Keratinocyte (primary cell): ENCODE measurements at regions not wholly inside any gene's neighbourhood (a gene's known extent, or its start where the extent isn't known, plus 50 kb on each side); places are given as distances from the start of the nearest gene placed in this dataset.

Source experiments
- DNase-seq: peaks from one replicate; pipeline ENCODE4 v3.0.0-alpha.2; 2011; ENCODE audit warnings: low read depth, missing footprints, low spot score
- FAIRE-seq: peaks from 2 replicates; lab custom pipeline; 2011; peaks lifted over from hg19 to GRCh38; lab: Jason Lieb, UNC
- H2AFZ ChIP-seq: 2 replicates; pipeline ENCODE4 v1.6.0; 2012; ENCODE audit warnings: low read length, control low read depth, inconsistent platforms; ENCODE audit not compliant: control insufficient read depth
- H3K27ac ChIP-seq: 2 replicates; pipeline ENCODE4 v1.5.1; 2011; ENCODE audit warnings: low read length; ENCODE audit not compliant: control insufficient read depth, insufficient read depth
- H3K27me3 ChIP-seq: 3 replicates; pipeline ENCODE4 v1.6.0; 2011; ENCODE audit warnings: low read length; ENCODE audit not compliant: control insufficient read depth, insufficient read depth; ENCODE audit errors: extremely low read depth
- H3K36me3 ChIP-seq, 2 experiments: 2 replicates in 1 of 2; 3 replicates in 1 of 2; pipeline ENCODE4 v1.5.1; 2011; ENCODE audit warnings: low read length in 2 of 2, mild to moderate bottlenecking in 1 of 2; ENCODE audit not compliant: control insufficient read depth in 2 of 2, insufficient read depth in 2 of 2; ENCODE audit errors: extremely low read depth in 1 of 2
- H3K4me1 ChIP-seq: 3 replicates; pipeline ENCODE4 v1.5.1; 2011; ENCODE audit warnings: low read length; ENCODE audit not compliant: control insufficient read depth, insufficient read depth; ENCODE audit errors: extremely low read depth
- H3K4me2 ChIP-seq: 3 replicates; pipeline ENCODE4 v1.6.0; 2011; ENCODE audit warnings: low read depth, low read length; ENCODE audit not compliant: control insufficient read depth, insufficient read depth; ENCODE audit errors: extremely low read depth
- H3K4me3 ChIP-seq, 3 experiments: fragments of 200-600 bp in 1 of 3; sonication (generic) in 1 of 3; 2 replicates in 2 of 3; 3 replicates in 1 of 3; pipeline ENCODE4 v1.5.1; 2011 to 2016; ENCODE audit warnings: low read length in 3 of 3, mild to moderate bottlenecking in 3 of 3, control low read depth in 2 of 3, inconsistent platforms in 1 of 3, low read depth in 1 of 3, mixed read lengths in 1 of 3, mixed run types in 1 of 3, moderate library complexity in 1 of 3; ENCODE audit not compliant: control insufficient read depth in 2 of 3, insufficient read depth in 2 of 3; ENCODE audit errors: extremely low read depth in 1 of 3
- H3K79me2 ChIP-seq: 2 replicates; pipeline ENCODE4 v1.6.0; 2012; ENCODE audit warnings: low read length; ENCODE audit not compliant: control insufficient read depth, insufficient read depth
- H3K9ac ChIP-seq: 3 replicates; pipeline ENCODE4 v1.6.0; 2011; ENCODE audit warnings: low read length; ENCODE audit not compliant: control insufficient read depth, insufficient read depth; ENCODE audit errors: extremely low read depth
- H3K9me1 ChIP-seq: 3 replicates; pipeline ENCODE4 v1.6.0; 2011; ENCODE audit warnings: low read length; ENCODE audit not compliant: control insufficient read depth, insufficient read depth; ENCODE audit errors: extremely low read depth
- H3K9me3 ChIP-seq: 2 replicates; pipeline ENCODE4 v1.5.1; 2012; ENCODE audit warnings: low read depth, low read length; ENCODE audit not compliant: control insufficient read depth
- H4K20me1 ChIP-seq: 3 replicates; pipeline ENCODE4 v1.6.0; 2011; ENCODE audit warnings: low read length; ENCODE audit not compliant: control insufficient read depth, insufficient read depth; ENCODE audit errors: extremely low read depth
- EZH2 ChIP-seq: IDR thresholded peaks from one replicate; pipeline ENCODE4 v1.6.1; 2012; ENCODE audit warnings: inconsistent platforms, mild to moderate bottlenecking, low read length, moderate library complexity
- dilution Hi-C: fragments of 300-500 bp; cut with MboI; formaldehyde crosslinking; loops from one replicate; pipeline ENCODE4 v1.7.0; 2020; ENCODE audit warnings: low sequenced_read_pairs; ENCODE audit not compliant: extremely low pct_ligation_motif_present
- TF ChIP-seq, protein P1 (sequence below), 3 experiments: IDR thresholded peaks in 1 of 3; conservative IDR thresholded peaks in 1 of 3; optimal IDR thresholded peaks in 1 of 3; 2 replicates in 2 of 3; 3 replicates in 1 of 3; pipeline versions ENCODE3 to v1.5.1; 2011; ENCODE audit warnings: low read length in 3 of 3, mild to moderate bottlenecking in 3 of 3, moderate library complexity in 2 of 3, control low read depth in 1 of 3, inconsistent platforms in 1 of 3; ENCODE audit not compliant: insufficient read depth in 2 of 3; ENCODE audit errors: extremely low read depth in 1 of 3

DNA sequence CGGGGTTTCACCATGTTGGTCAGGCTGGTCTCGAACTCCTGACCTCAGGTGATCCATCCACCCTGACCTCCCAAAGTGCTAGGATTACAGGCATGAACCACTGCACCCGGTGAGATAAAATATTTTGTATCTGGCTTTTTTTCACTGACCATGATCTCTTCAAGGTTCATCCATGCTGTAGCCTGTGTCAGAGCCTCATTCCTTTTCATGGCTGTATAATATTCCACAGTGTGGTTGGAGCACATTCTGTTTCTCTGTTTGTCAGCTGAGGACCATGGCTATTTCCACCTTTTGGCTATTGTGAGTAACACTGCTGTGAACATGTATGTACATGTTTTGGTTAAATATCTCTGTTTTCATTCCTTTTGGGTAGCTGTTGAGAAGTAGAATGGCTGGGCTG lies 169.2 kb downstream of the SHOX start:
- FAIRE-seq = no peak
- dilution Hi-C loops = no loop called here
- peaks cover under 1% of the 10 kb centered on the region for H3K9me3 ChIP-seq

DNA sequence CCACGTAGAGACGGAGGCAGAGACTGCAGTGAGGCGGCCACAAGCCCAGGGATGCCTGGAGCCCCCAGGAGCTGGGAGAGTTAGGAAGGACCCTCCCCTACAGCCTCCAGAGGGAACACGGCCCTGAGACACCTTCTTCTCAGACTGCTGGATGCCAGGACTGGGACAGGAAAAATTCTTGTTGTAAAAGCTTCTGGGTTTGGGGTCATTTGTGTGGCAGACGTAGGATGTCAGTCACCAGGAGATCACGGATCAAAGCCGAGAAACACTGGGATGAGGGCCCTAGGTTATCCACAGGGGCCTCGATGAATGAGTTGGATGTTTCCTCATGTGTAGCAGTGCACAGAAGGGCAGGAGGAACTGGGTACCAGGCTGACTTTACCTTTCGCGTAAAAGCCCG lies 163.7 kb downstream of the SHOX start:
- no peaks in the 10 kb centered on the region for H3K36me3 ChIP-seq

More for the DNA sequence above, 169.2 kb downstream of the SHOX start:
- DNase-seq = no peak
- no peak for TF ChIP-seq EZH2
- H3K9me1 ChIP-seq = no peaks in the 10 kb centered on the region
- no peak overlapping the region for H2AFZ ChIP-seq
- no peak overlapping the region for H3K9ac ChIP-seq
- no peaks in the 10 kb centered on the region for H3K27me3 ChIP-seq
- no peaks in the 10 kb centered on the region for H3K79me2 ChIP-seq
- H3K36me3 ChIP-seq = no peaks in the 10 kb centered on the region
- H3K27ac ChIP-seq = no peak overlapping the region
- H4K20me1 ChIP-seq = no peaks in the 10 kb centered on the region
- no peaks in the 10 kb centered on the region for H3K4me1 ChIP-seq
- no peak overlapping the region for H3K4me2 ChIP-seq
- no peak overlapping the region for H3K4me3 ChIP-seq

DNA sequence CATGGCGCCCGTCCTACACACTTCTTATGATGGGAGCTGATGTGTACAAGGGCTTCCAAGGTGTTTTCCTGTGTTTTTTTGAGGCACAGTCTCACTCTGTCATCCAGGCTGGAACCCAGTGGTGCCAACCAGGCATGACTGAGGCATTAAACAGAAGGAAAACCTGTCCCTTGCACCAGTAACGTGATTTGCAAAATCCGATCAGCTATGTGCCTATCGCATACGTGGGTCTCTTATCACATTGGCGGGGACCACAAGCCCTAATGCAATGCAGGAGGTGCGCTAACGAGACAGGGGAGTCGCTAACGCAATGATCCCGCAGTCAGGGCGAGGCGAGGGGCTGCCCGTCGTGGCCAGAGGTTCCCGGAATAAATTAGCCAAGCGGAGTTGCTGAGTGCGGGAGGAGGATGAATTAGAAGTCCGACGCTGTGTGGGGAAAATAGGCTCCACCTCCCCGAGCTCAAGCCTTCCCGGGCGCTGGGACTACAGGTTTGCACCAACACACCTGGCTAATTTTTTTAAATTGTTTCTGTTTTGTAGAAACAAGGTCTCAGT lies 162.7 kb downstream of the SHOX start:
- dilution Hi-C loops = no loop called here
- TF ChIP-seq, protein P1, sequence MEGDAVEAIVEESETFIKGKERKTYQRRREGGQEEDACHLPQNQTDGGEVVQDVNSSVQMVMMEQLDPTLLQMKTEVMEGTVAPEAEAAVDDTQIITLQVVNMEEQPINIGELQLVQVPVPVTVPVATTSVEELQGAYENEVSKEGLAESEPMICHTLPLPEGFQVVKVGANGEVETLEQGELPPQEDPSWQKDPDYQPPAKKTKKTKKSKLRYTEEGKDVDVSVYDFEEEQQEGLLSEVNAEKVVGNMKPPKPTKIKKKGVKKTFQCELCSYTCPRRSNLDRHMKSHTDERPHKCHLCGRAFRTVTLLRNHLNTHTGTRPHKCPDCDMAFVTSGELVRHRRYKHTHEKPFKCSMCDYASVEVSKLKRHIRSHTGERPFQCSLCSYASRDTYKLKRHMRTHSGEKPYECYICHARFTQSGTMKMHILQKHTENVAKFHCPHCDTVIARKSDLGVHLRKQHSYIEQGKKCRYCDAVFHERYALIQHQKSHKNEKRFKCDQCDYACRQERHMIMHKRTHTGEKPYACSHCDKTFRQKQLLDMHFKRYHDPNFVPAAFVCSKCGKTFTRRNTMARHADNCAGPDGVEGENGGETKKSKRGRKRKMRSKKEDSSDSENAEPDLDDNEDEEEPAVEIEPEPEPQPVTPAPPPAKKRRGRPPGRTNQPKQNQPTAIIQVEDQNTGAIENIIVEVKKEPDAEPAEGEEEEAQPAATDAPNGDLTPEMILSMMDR (optimal IDR thresholded peaks at IDR 0.05 in 1 of 3, IDR thresholded peaks at IDR 0.05 in 1 of 3, conservative IDR thresholded peaks at IDR 0.05 in 1 of 3; ENCODE audit: extremely low read depth in 1 of 3, insufficient read depth in 2 of 3, low read length in 3 of 3) = no peak
- TF ChIP-seq EZH2 = no peak

More for the DNA sequence above, 163.7 kb downstream of the SHOX start:
- TF ChIP-seq EZH2 = no peak
- Histone ChIP-seq H3K9me3 (peaks cover 8% of the 10 kb centered on the region), H3K9ac (no peak overlapping the region), H3K79me2 (no peaks in the 10 kb centered on the region), H3K4me3 (no peak overlapping the region), H2AFZ (no peak overlapping the region), H3K9me1 (no peaks in the 10 kb centered on the region), H3K4me1 (no peaks in the 10 kb centered on the region), H3K4me2 (no peak overlapping the region), H3K27me3 (no peaks in the 10 kb centered on the region), H4K20me1 (no peaks in the 10 kb centered on the region), H3K27ac (no peak overlapping the region)
- DNase-seq (no peak), FAIRE-seq (no peak)
- dilution Hi-C loops = no loop called here

More for the DNA sequence above, 162.7 kb downstream of the SHOX start:
- no peaks in the 10 kb centered on the region for H3K36me3 ChIP-seq
- DNase-seq = no peak
- H3K4me2 ChIP-seq = no peak overlapping the region
- no peaks in the 10 kb centered on the region for H4K20me1 ChIP-seq
- peaks cover 8% of the 10 kb centered on the region for H3K9me3 ChIP-seq
- H2AFZ ChIP-seq = no peak overlapping the region
- H3K79me2 ChIP-seq = no peaks in the 10 kb centered on the region
- FAIRE-seq = no peak
- no peak overlapping the region for H3K27ac ChIP-seq
- no peak overlapping the region for H3K4me3 ChIP-seq
- no peak overlapping the region for H3K9ac ChIP-seq
- H3K27me3 ChIP-seq = no peaks in the 10 kb centered on the region
- H3K4me1 ChIP-seq = no peaks in the 10 kb centered on the region
- H3K9me1 ChIP-seq = no peaks in the 10 kb centered on the region
